ENCODE measurements at regions not wholly inside any gene's neighbourhood (a gene's known extent, or its start where the extent isn't known, plus 50 kb on each side); places are given as distances from the start of the nearest gene placed in this dataset.

- TF ChIP-seq, protein P1, sequence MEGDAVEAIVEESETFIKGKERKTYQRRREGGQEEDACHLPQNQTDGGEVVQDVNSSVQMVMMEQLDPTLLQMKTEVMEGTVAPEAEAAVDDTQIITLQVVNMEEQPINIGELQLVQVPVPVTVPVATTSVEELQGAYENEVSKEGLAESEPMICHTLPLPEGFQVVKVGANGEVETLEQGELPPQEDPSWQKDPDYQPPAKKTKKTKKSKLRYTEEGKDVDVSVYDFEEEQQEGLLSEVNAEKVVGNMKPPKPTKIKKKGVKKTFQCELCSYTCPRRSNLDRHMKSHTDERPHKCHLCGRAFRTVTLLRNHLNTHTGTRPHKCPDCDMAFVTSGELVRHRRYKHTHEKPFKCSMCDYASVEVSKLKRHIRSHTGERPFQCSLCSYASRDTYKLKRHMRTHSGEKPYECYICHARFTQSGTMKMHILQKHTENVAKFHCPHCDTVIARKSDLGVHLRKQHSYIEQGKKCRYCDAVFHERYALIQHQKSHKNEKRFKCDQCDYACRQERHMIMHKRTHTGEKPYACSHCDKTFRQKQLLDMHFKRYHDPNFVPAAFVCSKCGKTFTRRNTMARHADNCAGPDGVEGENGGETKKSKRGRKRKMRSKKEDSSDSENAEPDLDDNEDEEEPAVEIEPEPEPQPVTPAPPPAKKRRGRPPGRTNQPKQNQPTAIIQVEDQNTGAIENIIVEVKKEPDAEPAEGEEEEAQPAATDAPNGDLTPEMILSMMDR (IDR thresholded peaks at IDR 0.05; ENCODE audit: insufficient read depth, low read depth, low read length, missing control alignments) = no peak
- no peak overlapping the region for H3K4me3 ChIP-seq (ENCODE audit: low read depth, low read length)
- no peak for DNase-seq (ENCODE audit: low read depth)
Measured at GRCh38 chr2:109685453-109685852, 71.3 kb downstream of the SOWAHC start.

GRCh38 chr2:109686921-109687320 lies 72.8 kb downstream of the SOWAHC start:
- no peak overlapping the region for H3K4me3 ChIP-seq (ENCODE audit: low read depth, low read length)
- no peak for DNase-seq (ENCODE audit: low read depth)
- TF ChIP-seq, protein P1 (IDR thresholded peaks at IDR 0.05; ENCODE audit: insufficient read depth, low read depth, low read length, missing control alignments) = no peak

DNA sequence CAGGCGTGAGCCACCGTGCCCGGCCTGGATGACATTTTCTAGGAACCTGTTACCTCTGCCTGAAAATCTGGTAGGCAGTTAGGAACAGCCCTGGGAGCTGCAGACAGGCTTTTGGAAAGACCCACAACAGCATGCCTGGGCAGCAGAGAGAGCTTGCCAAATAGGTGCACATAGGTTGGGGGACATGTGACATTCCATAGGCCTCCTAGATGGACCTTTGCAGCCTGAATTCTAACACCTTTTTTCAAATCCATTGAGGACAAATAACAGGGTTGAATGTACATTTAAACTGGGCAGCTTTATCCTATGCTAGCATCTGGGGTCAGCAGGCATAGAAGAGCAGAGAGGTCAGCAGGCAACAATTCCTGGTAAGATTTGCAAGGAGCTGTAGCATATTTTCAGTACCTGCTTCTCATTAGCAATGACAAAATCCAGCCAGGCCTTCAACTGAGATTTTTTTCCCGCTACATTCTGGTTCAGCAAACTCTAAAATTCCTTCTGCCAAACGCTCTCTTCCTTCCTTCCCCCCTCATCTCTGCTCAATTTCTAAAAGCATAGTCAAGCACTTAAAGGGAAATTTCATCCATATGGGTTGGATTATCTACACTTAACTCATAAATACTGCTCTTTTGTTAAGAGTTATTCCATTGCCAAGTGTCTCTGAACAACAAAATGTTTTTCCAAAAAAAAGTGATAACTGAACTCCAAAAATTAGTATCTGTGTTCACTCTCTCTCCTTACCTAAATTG lies 75.2 kb downstream of the SOWAHC start:
- TF ChIP-seq, protein P1 (IDR thresholded peaks at IDR 0.05; ENCODE audit: insufficient read depth, low read depth, low read length, missing control alignments) = no peak
- no peak for DNase-seq (ENCODE audit: low read depth)
- H3K4me3 ChIP-seq (ENCODE audit: low read depth, low read length) = no peak overlapping the region

- no peak for DNase-seq (ENCODE audit: low read depth)
- TF ChIP-seq, protein P1 (IDR thresholded peaks at IDR 0.05; ENCODE audit: insufficient read depth, low read depth, low read length, missing control alignments) = no peak
- H3K4me3 ChIP-seq (ENCODE audit: low read depth, low read length) = no peak overlapping the region
Measured at GRCh38 chr2:109689973-109690372, 75.8 kb downstream of the SOWAHC start.

- no peak for DNase-seq (ENCODE audit: low read depth)
- TF ChIP-seq, protein P1 (IDR thresholded peaks at IDR 0.05; ENCODE audit: insufficient read depth, low read depth, low read length, missing control alignments) = no peak
- H3K4me3 ChIP-seq (ENCODE audit: low read depth, low read length) = no peak overlapping the region
Measured at GRCh38 chr2:109690457-109690821, 76.3 kb downstream of the SOWAHC start.

DNA sequence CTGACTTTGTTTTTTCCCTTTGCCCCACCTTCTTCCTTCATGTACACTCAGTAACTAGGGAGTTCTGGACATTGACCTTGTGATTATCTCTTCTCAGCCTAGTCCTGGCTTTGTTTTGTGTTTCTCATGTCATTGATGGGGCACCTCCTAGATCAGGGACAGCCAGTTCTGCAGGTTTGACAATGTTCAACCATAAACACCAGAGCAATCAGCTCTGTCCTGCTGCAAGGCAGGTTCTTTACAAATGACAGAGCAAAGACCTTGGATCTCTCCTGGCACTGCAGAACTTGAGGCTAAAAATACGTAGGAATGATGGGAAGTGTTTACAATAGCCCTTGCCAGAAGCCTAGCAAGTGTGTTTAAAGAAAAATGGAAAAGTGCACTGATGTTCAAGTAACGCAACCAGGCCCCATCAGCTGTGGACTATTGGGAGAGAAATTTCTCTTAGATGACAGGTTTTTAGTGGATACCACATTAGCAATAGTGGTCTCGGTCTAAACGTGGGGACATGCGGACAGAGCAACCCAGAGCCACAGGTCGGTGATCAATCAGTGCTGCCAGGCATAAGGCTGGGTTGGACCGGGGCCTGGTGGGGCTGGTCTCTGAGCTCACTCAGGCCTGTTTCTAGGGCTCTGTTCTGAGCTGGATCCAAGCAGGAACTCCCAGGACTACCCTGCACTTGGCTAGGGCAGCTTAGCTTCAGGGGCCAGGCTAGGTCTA lies 76.8 kb downstream of the SOWAHC start:
- H3K4me3 ChIP-seq (ENCODE audit: low read depth, low read length) = no peak overlapping the region
- DNase-seq (ENCODE audit: low read depth) = no peak
- TF ChIP-seq, protein P1 (IDR thresholded peaks at IDR 0.05; ENCODE audit: insufficient read depth, low read depth, low read length, missing control alignments) = no peak
